Breast epithelium (tissue), 4 donors: ENCODE measurements at regions not wholly inside any gene's neighbourhood (a gene's known extent, or its start where the extent isn't known, plus 50 kb on each side); places are given as distances from the start of the nearest gene placed in this dataset.

Experiments used
- DNase-seq, 2 donors: peaks; one replicate each; pipeline ENCODE4 v3.0.0-alpha.2; 2019; ENCODE audit warnings: low spot score in 2 of 2
- H3K27ac ChIP-seq, 2 donors: fragments of 200-600 bp; sonication (generic) in 1 of 2; one replicate each; pipeline ENCODE4 v1.5.1; 2016 to 2019; ENCODE audit warnings: mild to moderate bottlenecking in 1 of 2
- H3K27me3 ChIP-seq, 2 donors: fragments of 200-600 bp; sonication (generic) in 1 of 2; one replicate each; pipeline versions ENCODE4 v1.5.1 to v1.6.0; 2017 to 2019; ENCODE audit warnings: control low read depth in 1 of 2, mild to moderate bottlenecking in 1 of 2
- H3K36me3 ChIP-seq: fragments of 200-600 bp; one replicate; pipeline ENCODE4 v1.5.1; 2019
- H3K4me1 ChIP-seq, 2 donors: fragments of 200-600 bp; sonication (generic); one replicate each; pipeline ENCODE4 v1.5.1; 2016 to 2019; ENCODE audit warnings: control low read depth in 1 of 2
- H3K4me3 ChIP-seq, 3 donors: fragments of 200-600 bp; sonication (generic); 1 replicate in 2 of 3; 2 replicates in 1 of 3; pipeline ENCODE4 v1.5.1; 2016 to 2019; ENCODE audit warnings: mild to moderate bottlenecking in 3 of 3, moderate library complexity in 2 of 3
- H3K9me3 ChIP-seq, 2 donors: fragments of 200-600 bp; sonication (generic) in 1 of 2; one replicate each; pipeline ENCODE4 v1.5.1; 2016 to 2019; ENCODE audit warnings: control low read depth in 1 of 2
- POLR2A ChIP-seq: fragments of 450-650 bp; IDR thresholded peaks from one replicate; pipeline ENCODE4 v1.6.1; 2016; ENCODE audit warnings: antibody characterized with exemption, mild to moderate bottlenecking, moderate library complexity
- POLR2AphosphoS5 ChIP-seq, 3 donors: sonication (generic); formaldehyde crosslinking; IDR thresholded peaks; one replicate each; pipeline ENCODE4 v1.6.1; 2017; ENCODE audit warnings: antibody characterized with exemption in 3 of 3
- intact Hi-C: fragments of 100-400 bp; cut with DNase I; formaldehyde crosslinking; loops from one replicate; pipeline ENCODE4 v1.15.1; 2023; ENCODE audit warnings: low total_unique reads
- TF ChIP-seq, protein P1 (sequence below), 3 donors: fragments of 450-650 bp; IDR thresholded peaks; one replicate each; pipeline ENCODE4 v1.5.1; 2016 to 2017; ENCODE audit warnings: antibody characterized with exemption in 3 of 3, mild to moderate bottlenecking in 3 of 3, moderate library complexity in 3 of 3

GRCh38 chr11:109480251-109480650, 58.3 kb downstream of the C11orf87 start:
- H3K4me1 ChIP-seq: no peaks in the 10 kb centered on the region
- TF ChIP-seq, protein P1, sequence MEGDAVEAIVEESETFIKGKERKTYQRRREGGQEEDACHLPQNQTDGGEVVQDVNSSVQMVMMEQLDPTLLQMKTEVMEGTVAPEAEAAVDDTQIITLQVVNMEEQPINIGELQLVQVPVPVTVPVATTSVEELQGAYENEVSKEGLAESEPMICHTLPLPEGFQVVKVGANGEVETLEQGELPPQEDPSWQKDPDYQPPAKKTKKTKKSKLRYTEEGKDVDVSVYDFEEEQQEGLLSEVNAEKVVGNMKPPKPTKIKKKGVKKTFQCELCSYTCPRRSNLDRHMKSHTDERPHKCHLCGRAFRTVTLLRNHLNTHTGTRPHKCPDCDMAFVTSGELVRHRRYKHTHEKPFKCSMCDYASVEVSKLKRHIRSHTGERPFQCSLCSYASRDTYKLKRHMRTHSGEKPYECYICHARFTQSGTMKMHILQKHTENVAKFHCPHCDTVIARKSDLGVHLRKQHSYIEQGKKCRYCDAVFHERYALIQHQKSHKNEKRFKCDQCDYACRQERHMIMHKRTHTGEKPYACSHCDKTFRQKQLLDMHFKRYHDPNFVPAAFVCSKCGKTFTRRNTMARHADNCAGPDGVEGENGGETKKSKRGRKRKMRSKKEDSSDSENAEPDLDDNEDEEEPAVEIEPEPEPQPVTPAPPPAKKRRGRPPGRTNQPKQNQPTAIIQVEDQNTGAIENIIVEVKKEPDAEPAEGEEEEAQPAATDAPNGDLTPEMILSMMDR (IDR thresholded peaks at IDR 0.05): no peak
- no peak for TF ChIP-seq POLR2A
- no peak for TF ChIP-seq POLR2AphosphoS5 (IDR thresholded peaks at IDR 0.05)
- intact Hi-C loops: no loop called here
- H3K27me3 ChIP-seq: no peaks in the 10 kb centered on the region
- H3K9me3 ChIP-seq: no peaks in the 10 kb centered on the region
- no peaks in the 10 kb centered on the region for H3K36me3 ChIP-seq
- H3K4me3 ChIP-seq: no peak overlapping the region
- no peak overlapping the region for H3K27ac ChIP-seq
- no peak for DNase-seq

- no peaks in the 10 kb centered on the region for H3K9me3 ChIP-seq
- no peaks in the 10 kb centered on the region for H3K4me1 ChIP-seq
- H3K4me3 ChIP-seq: no peak overlapping the region
- H3K27ac ChIP-seq: no peak overlapping the region
- intact Hi-C loops: no loop called here
- TF ChIP-seq, protein P1 (IDR thresholded peaks at IDR 0.05): no peak
- TF ChIP-seq POLR2AphosphoS5 (IDR thresholded peaks at IDR 0.05) (no peak), POLR2A (no peak)
- H3K27me3 ChIP-seq: no peaks in the 10 kb centered on the region
- DNase-seq: no peak
- no peaks in the 10 kb centered on the region for H3K36me3 ChIP-seq
Measured at GRCh38 chr11:109486129-109486528, 64.1 kb downstream of the C11orf87 start.

GRCh38 chr11:109490953-109491635, 69.1 kb downstream of the C11orf87 start:
- DNase-seq: no peak
- intact Hi-C loops: no loop called here
- Histone ChIP-seq H3K27me3 (no peaks in the 10 kb centered on the region), H3K27ac (no peak overlapping the region), H3K4me3 (no peak overlapping the region), H3K9me3 (peaks cover 0 to 4% of the 10 kb centered on the region in 2 donors), H3K36me3 (no peaks in the 10 kb centered on the region), H3K4me1 (no peaks in the 10 kb centered on the region)
- TF ChIP-seq, protein P1 (IDR thresholded peaks at IDR 0.05): no peak
- TF ChIP-seq POLR2AphosphoS5 (IDR thresholded peaks at IDR 0.05) (no peak), POLR2A (no peak)

DNA sequence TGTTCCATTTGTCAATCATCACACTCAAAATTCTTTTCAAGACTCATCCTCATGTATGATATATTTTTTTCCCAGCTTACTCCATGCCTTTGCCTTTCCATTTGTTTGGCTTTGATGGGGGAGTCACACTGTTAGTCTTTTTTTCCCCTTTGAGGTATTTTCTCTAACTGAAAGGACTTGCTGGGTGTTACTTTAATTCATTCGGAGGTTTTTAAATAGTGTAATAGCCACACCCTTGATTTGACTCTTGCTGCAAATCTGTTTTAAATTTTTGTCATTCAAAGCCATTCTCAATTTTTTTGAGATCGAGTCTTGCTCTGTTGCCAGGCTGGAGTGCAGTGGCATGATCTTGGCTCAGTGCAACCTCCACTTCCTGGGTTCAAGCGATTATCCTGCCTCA, 84.1 kb downstream of the C11orf87 start:
- no peaks in the 10 kb centered on the region for H3K36me3 ChIP-seq
- H3K9me3 ChIP-seq: no peaks in the 10 kb centered on the region
- no peaks in the 10 kb centered on the region for H3K27me3 ChIP-seq
- H3K27ac ChIP-seq: no peak overlapping the region
- no peaks in the 10 kb centered on the region for H3K4me1 ChIP-seq
- intact Hi-C loops: no loop called here
- TF ChIP-seq, protein P1 (IDR thresholded peaks at IDR 0.05): no peak
- TF ChIP-seq POLR2A (no peak), POLR2AphosphoS5 (IDR thresholded peaks at IDR 0.05) (no peak)
- no peak for DNase-seq
- H3K4me3 ChIP-seq: no peak overlapping the region

DNA sequence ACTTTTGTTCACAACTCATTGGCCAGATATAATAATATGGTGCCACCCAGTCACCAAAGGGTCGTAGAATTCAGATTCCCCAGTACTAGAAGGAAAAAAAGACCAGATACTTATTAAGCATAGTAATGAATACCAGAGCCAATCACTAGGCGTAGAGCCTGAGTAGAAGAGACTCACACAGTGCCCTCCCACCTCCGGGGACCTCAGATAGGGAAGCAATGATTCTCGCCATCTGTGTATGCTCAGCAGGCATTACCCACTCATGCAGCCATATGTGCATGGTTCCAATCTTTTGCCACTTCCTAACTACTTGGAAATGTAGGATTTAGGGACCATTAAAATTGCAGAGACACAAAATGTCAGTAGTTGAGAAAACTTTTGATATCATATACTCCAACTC, 85.3 kb downstream of the C11orf87 start:
- no peaks in the 10 kb centered on the region for H3K9me3 ChIP-seq
- H3K4me1 ChIP-seq: no peaks in the 10 kb centered on the region
- no peaks in the 10 kb centered on the region for H3K27me3 ChIP-seq
- no peak overlapping the region for H3K27ac ChIP-seq
- TF ChIP-seq, protein P1 (IDR thresholded peaks at IDR 0.05): no peak
- TF ChIP-seq POLR2A (no peak), POLR2AphosphoS5 (IDR thresholded peaks at IDR 0.05) (no peak)
- no peak overlapping the region for H3K4me3 ChIP-seq
- DNase-seq: no peak
- intact Hi-C loops: no loop called here
- no peaks in the 10 kb centered on the region for H3K36me3 ChIP-seq
